ENCODE measurements at regions not wholly inside any gene's neighbourhood (a gene's known extent, or its start where the extent isn't known, plus 50 kb on each side); places are given as distances from the start of the nearest gene placed in this dataset.

DNA sequence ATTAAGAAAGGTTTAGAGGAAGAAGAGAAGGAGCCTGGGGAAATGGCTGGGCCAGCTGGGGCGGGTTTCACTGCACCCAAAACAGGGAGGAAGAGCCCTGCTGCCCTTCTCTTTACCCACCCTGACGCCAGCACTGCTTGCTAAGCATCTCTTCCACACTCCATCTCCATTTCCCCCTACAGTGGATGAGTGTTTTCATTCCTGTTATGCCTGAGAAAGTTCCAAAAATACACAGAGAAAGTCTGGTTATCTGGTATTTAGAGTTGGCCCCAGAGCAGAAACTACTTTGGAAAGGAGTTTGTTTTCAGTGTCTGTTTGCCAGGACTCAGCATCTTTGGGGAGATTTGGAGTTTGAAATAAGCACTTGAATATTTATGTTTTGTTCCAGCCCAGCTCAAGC is 451.0 kb downstream of the SLC4A3 start:
- no peak for DNase-seq
- Histone ChIP-seq H3K4me3 (ENCODE audit: low read depth, low read length) (no peak overlapping the region), H3K36me3 (replicated peaks) (no peaks in the 10 kb centered on the region), H3K27me3 (replicated peaks) (no peaks in the 10 kb centered on the region), H3K27ac (no peak overlapping the region)
- TF ChIP-seq, protein P1, sequence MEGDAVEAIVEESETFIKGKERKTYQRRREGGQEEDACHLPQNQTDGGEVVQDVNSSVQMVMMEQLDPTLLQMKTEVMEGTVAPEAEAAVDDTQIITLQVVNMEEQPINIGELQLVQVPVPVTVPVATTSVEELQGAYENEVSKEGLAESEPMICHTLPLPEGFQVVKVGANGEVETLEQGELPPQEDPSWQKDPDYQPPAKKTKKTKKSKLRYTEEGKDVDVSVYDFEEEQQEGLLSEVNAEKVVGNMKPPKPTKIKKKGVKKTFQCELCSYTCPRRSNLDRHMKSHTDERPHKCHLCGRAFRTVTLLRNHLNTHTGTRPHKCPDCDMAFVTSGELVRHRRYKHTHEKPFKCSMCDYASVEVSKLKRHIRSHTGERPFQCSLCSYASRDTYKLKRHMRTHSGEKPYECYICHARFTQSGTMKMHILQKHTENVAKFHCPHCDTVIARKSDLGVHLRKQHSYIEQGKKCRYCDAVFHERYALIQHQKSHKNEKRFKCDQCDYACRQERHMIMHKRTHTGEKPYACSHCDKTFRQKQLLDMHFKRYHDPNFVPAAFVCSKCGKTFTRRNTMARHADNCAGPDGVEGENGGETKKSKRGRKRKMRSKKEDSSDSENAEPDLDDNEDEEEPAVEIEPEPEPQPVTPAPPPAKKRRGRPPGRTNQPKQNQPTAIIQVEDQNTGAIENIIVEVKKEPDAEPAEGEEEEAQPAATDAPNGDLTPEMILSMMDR (IDR thresholded peaks at IDR 0.05; ENCODE audit: low read depth, low read length, missing control alignments), result no peak
- in situ Hi-C loops (cut with HindIII; ENCODE audit: low pct_ligation_motif_present, low sequenced_read_pairs), result no loop called here

DNA sequence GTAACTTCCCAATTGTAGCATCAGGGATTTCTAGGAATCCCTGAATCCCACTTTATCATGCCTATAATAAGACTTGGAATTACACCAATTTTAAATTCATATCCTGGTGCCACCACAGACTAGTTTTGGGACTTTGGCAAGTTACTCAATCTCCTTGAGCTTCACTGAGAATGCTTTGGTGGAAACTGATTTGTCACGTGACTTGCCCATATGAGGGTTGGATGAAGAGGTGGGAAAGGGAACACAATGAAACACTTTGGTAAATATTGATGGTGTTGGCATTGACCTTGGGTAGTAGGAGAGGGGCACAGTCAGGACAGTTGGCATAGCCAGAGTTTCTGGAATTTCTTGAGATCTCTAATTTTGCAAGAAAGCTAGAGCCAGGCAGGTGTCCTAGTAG is 452.2 kb downstream of the SLC4A3 start:
- TF ChIP-seq, protein P1 (IDR thresholded peaks at IDR 0.05; ENCODE audit: low read depth, low read length, missing control alignments), result no peak
- H3K4me3 ChIP-seq (ENCODE audit: low read depth, low read length), result no peak overlapping the region
- no peaks in the 10 kb centered on the region for H3K36me3 ChIP-seq (replicated peaks)
- no peak for DNase-seq
- in situ Hi-C loops (cut with HindIII; ENCODE audit: low pct_ligation_motif_present, low sequenced_read_pairs), result no loop called here
- H3K27me3 ChIP-seq (replicated peaks), result no peaks in the 10 kb centered on the region
- H3K27ac ChIP-seq, result no peak overlapping the region

DNA sequence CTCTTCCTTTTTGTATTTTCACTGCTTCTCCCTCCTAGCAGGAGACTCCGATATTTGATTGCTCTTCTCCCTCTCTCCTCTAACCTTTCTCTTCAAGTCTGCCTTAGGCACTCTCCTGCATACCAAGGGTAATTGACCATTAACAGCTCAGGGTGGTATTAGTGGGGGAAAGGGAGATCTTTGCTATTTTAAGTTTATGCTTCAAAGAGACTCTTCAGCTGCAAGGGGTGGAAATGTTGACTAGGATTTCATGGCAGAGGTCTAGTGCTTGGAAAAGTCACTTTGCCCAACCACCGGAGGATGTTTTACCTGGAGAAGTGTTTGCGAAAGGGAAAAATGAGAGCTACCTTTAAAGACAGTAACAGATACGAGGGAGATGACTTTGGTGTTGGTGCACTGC is 453.7 kb downstream of the SLC4A3 start:
- Histone ChIP-seq H3K27me3 (replicated peaks) (no peaks in the 10 kb centered on the region), H3K27ac (no peak overlapping the region), H3K36me3 (replicated peaks) (no peaks in the 10 kb centered on the region), H3K4me3 (ENCODE audit: low read depth, low read length) (no peak overlapping the region)
- TF ChIP-seq, protein P1 (IDR thresholded peaks at IDR 0.05; ENCODE audit: low read depth, low read length, missing control alignments), result no peak
- in situ Hi-C loops (cut with HindIII; ENCODE audit: low pct_ligation_motif_present, low sequenced_read_pairs), result no loop called here
- no peak for DNase-seq

DNA sequence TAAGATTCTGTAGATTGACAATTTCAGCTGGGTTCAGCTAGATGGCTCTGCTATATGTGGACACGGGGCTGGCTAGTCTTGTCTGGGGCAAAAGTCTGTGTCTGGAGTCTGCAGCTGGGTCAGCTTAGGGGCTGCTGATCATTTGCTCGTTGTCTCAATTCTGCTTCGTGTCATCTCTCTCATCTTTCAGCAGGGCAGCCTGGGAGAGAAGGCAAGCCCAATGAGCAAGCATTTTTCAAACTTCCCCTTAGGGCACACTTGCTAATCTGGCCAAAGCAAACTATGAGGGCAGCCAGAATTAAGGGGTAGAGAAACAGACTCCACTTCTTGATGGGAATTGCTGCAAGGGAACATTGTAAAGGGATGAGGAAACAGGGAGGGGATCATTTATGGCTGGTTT is 462.6 kb downstream of the SLC4A3 start:
- H3K36me3 ChIP-seq (replicated peaks), result no peaks in the 10 kb centered on the region
- no peaks in the 10 kb centered on the region for H3K27me3 ChIP-seq (replicated peaks)
- in situ Hi-C loops (cut with HindIII; ENCODE audit: low pct_ligation_motif_present, low sequenced_read_pairs), result no loop called here
- no peak overlapping the region for H3K4me3 ChIP-seq (ENCODE audit: low read depth, low read length)
- TF ChIP-seq, protein P1 (IDR thresholded peaks at IDR 0.05; ENCODE audit: low read depth, low read length, missing control alignments), result no peak
- no peak overlapping the region for H3K27ac ChIP-seq
- DNase-seq, result no peak

DNA sequence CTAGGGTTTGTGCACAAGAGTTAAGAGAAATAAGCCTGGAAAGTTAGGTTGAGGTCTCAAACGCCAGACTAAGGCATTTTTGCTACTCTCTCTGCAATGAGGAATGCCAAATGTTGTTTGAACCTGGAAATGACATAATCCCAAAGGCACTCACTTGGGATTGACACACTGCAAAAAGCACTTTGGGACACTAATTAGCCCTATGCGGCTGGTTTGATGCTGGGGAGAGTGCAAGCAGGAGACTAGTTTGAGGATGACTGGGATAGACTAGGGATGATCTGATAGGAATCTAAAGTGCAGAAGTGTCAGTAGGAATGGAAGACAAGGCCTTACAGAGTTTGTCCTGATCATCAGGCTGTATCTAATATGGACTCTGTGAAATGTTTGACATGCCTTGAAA is 469.0 kb downstream of the SLC4A3 start:
- TF ChIP-seq, protein P1 (IDR thresholded peaks at IDR 0.05; ENCODE audit: low read depth, low read length, missing control alignments), result no peak
- Histone ChIP-seq H3K27ac (no peak overlapping the region), H3K4me3 (ENCODE audit: low read depth, low read length) (no peak overlapping the region), H3K36me3 (replicated peaks) (no peaks in the 10 kb centered on the region), H3K27me3 (replicated peaks) (no peaks in the 10 kb centered on the region)
- DNase-seq, result no peak
- in situ Hi-C loops (cut with HindIII; ENCODE audit: low pct_ligation_motif_present, low sequenced_read_pairs), result no loop called here

DNA sequence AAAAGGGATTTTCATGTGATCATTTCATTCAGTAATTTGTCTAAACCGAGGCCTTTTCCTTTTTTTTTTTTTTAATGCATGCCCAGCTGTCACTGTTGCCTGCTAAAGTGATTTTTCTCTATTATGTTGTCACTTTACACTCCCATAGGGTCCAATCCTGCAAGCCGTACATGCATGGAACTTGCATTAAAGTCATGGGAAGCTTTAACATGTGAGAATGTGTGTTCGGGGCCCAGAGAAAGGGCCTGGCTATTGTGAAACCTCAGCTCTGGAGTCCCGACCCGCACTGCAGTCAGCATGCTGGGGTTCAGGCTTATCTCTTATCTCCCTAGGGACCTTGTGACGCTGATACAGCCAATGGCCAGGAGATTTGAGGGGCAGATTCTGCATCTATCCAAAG is 474.6 kb downstream of the SLC4A3 start:
- H3K36me3 ChIP-seq (replicated peaks), result no peaks in the 10 kb centered on the region
- DNase-seq, result no peak
- no peak overlapping the region for H3K4me3 ChIP-seq (ENCODE audit: low read depth, low read length)
- no peak overlapping the region for H3K27ac ChIP-seq
- no peaks in the 10 kb centered on the region for H3K27me3 ChIP-seq (replicated peaks)
- in situ Hi-C loops (cut with HindIII; ENCODE audit: low pct_ligation_motif_present, low sequenced_read_pairs), result no loop called here
- TF ChIP-seq, protein P1 (IDR thresholded peaks at IDR 0.05; ENCODE audit: low read depth, low read length, missing control alignments), result no peak
